Loucy (cell line): ENCODE measurements at regions not wholly inside any gene's neighbourhood (a gene's known extent, or its start where the extent isn't known, plus 50 kb on each side); places are given as distances from the start of the nearest gene placed in this dataset.
A peak's percentile ranks its signal among the peaks of the same experiment; 100 is the strongest.

ENCODE experiments used
- H2AFZ ChIP-seq: fragments of 200-600 bp; sonication (generic); 2 replicates; pipeline ENCODE4 v1.6.0; 2016; ENCODE audit warnings: antibody characterized with exemption, mild to moderate bottlenecking, low read length, moderate library complexity
- H3F3A ChIP-seq: fragments of 200-600 bp; 2 replicates; pipeline ENCODE4 v1.6.0; 2016; ENCODE audit warnings: antibody characterized with exemption, low read depth, mild to moderate bottlenecking
- H3K27me3 ChIP-seq: fragments of 200-600 bp; sonication (generic); 2 replicates; pipeline ENCODE4 v1.6.1; 2014; ENCODE audit warnings: low read length, mild to moderate bottlenecking; ENCODE audit not compliant: insufficient read depth, poor library complexity, severe bottlenecking
- H3K36me3 ChIP-seq: fragments of 200-600 bp; sonication (generic); 2 replicates; pipeline ENCODE4 v1.6.1; 2016; ENCODE audit warnings: low read length; ENCODE audit not compliant: insufficient read depth
- H3K4me1 ChIP-seq: fragments of 200-600 bp; sonication (generic); 2 replicates; pipeline ENCODE4 v1.5.1; 2014; ENCODE audit warnings: low read length, mild to moderate bottlenecking; ENCODE audit not compliant: insufficient read depth, poor library complexity, severe bottlenecking
- H3K4me2 ChIP-seq: fragments of 200-600 bp; sonication (generic); 2 replicates; pipeline ENCODE4 v1.6.0; 2014; ENCODE audit warnings: antibody characterized with exemption, low read length, low read depth, mild to moderate bottlenecking; ENCODE audit not compliant: poor library complexity, severe bottlenecking
- H3K4me3 ChIP-seq: fragments of 200-600 bp; sonication (generic); 2 replicates; pipeline ENCODE4 v1.5.1; 2014; ENCODE audit warnings: low read length, mild to moderate bottlenecking, mixed read lengths; ENCODE audit not compliant: poor library complexity, severe bottlenecking
- H3K79me2 ChIP-seq: fragments of 200-600 bp; sonication (generic); 2 replicates; pipeline ENCODE4 v1.6.1; 2014; ENCODE audit warnings: low read length; ENCODE audit not compliant: insufficient read depth
- H3K9ac ChIP-seq: fragments of 200-600 bp; sonication (generic); 2 replicates; pipeline ENCODE4 v1.6.0; 2014; ENCODE audit warnings: mild to moderate bottlenecking, low read depth, low read length, moderate library complexity; ENCODE audit not compliant: poor library complexity, severe bottlenecking
- H3K9me2 ChIP-seq: fragments of 200-600 bp; sonication (generic); replicated peaks from 2 replicates; pipeline ENCODE4 v1.6.1; 2016; ENCODE audit warnings: low read depth, low read length, mixed read lengths
- H3K9me3 ChIP-seq: fragments of 200-600 bp; sonication (generic); 2 replicates; pipeline ENCODE4 v1.6.1; 2014; ENCODE audit warnings: mild to moderate bottlenecking, antibody characterized with exemption, low read length, low read depth; ENCODE audit not compliant: insufficient read depth
- H4K20me1 ChIP-seq: fragments of 200-600 bp; sonication (generic); 2 replicates; pipeline ENCODE4 v1.6.0; 2014; ENCODE audit warnings: antibody characterized with exemption, low read length, mild to moderate bottlenecking; ENCODE audit not compliant: insufficient read depth, poor library complexity, severe bottlenecking
- EZH2phosphoT487 ChIP-seq: fragments of 200-600 bp; IDR thresholded peaks from 2 replicates; pipeline ENCODE4 v1.6.1; 2018; ENCODE audit warnings: antibody characterized with exemption, mild to moderate bottlenecking, moderate library complexity, borderline replicate concordance
- TF ChIP-seq, protein P1 (sequence below): fragments of 200-600 bp; sonication (generic); conservative IDR thresholded peaks from 2 replicates; pipeline ENCODE4 v1.5.1; 2014; ENCODE audit warnings: mild to moderate bottlenecking, antibody characterized with exemption, low read length

DNA sequence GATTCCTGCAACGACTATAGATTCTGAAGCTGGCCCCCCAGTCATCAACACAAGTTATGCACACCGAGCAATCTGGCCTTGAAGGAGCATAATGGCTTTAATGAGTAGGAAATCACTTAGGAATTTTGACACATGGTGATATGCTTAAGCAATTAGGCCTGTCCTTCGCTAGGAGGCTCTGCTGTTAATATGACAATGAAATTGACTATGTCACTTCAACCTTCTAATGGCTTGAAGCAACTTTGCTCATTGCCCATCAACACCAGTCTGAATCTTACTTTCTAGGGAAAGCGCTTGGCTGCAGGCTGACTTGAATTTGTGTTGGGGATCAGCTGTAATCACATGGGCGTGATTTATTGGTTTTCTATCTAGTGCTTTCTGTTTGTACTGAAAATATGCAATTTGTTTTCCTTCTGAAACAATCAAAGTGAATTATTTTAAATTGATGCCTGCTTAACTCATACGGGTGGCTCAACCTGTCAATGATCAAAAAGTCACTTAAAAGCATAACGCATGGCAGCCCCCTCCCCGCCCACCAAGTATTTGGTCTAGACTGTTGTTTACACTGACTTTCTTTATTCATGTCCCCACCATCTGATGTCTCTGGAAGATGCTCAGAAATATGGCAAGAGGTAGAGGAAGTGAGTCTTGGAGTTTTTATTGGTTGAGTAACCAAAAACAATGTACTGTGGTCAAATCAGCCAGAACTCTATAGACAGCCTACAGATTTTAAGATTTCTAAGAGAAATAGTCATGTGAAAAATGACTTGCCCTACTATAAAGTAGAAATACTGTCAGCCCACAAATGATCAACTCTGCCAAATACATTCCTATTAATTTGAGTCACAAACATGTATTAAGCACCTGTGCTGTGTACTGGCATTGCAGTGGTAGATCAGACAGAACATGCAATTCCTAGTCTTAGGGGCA is 344.9 kb downstream of the RBM43 start:
- H3K27me3 ChIP-seq = no peaks in the 10 kb centered on the region
- no peak overlapping the region for H2AFZ ChIP-seq
- no peaks in the 10 kb centered on the region for H3K9me3 ChIP-seq
- H3K4me3 ChIP-seq = no peak overlapping the region
- no peaks in the 10 kb centered on the region for H3K9me2 ChIP-seq
- TF ChIP-seq EZH2phosphoT487 = no peak
- TF ChIP-seq, protein P1, sequence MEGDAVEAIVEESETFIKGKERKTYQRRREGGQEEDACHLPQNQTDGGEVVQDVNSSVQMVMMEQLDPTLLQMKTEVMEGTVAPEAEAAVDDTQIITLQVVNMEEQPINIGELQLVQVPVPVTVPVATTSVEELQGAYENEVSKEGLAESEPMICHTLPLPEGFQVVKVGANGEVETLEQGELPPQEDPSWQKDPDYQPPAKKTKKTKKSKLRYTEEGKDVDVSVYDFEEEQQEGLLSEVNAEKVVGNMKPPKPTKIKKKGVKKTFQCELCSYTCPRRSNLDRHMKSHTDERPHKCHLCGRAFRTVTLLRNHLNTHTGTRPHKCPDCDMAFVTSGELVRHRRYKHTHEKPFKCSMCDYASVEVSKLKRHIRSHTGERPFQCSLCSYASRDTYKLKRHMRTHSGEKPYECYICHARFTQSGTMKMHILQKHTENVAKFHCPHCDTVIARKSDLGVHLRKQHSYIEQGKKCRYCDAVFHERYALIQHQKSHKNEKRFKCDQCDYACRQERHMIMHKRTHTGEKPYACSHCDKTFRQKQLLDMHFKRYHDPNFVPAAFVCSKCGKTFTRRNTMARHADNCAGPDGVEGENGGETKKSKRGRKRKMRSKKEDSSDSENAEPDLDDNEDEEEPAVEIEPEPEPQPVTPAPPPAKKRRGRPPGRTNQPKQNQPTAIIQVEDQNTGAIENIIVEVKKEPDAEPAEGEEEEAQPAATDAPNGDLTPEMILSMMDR = no peak
- no peaks in the 10 kb centered on the region for H3K4me1 ChIP-seq
- H3K9ac ChIP-seq = no peak overlapping the region
- H3K4me2 ChIP-seq = no peak overlapping the region
- no peaks in the 10 kb centered on the region for H3F3A ChIP-seq
- H3K36me3 ChIP-seq = no peaks in the 10 kb centered on the region
- H4K20me1 ChIP-seq = no peaks in the 10 kb centered on the region
- no peaks in the 10 kb centered on the region for H3K79me2 ChIP-seq

DNA sequence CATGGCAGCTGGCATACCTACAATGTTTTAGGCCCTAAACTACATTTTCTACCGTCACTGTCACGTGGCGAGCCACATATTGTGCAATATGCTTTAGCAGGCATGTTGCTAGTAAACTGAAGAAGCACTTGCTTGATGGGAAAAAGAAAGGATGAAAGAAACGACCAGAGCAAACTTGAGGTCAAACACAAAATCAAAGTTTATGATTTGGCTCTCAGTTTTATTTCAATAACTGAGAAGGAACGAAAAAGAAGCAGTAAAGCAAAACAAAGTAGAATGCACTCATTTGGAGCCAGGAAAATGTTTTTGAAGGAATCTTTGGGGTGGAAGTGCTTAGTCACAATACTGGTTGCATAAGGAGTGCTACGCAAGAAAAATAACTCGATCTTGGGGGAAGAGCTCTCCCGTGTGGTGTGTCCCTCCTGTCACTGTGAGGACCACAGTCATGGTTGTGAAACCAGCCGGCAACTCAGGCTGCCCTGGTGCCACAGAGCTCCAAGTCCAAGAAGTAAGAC is 349.8 kb downstream of the RBM43 start:
- no peak for TF ChIP-seq EZH2phosphoT487
- TF ChIP-seq, protein P1 = no peak
- Histone ChIP-seq H3K79me2 (no peaks in the 10 kb centered on the region), H3K9ac (no peak overlapping the region), H3K27me3 (no peaks in the 10 kb centered on the region), H3K4me2 (no peak overlapping the region), H3K4me1 (no peaks in the 10 kb centered on the region), H4K20me1 (no peaks in the 10 kb centered on the region), H3K4me3 (no peak overlapping the region), H3K9me2 (no peaks in the 10 kb centered on the region), H2AFZ (no peak overlapping the region), H3K9me3 (peaks cover 7% of the 10 kb centered on the region; the same call in 1 of the 2 replicates), H3K36me3 (no peaks in the 10 kb centered on the region), H3F3A (no peaks in the 10 kb centered on the region)

DNA sequence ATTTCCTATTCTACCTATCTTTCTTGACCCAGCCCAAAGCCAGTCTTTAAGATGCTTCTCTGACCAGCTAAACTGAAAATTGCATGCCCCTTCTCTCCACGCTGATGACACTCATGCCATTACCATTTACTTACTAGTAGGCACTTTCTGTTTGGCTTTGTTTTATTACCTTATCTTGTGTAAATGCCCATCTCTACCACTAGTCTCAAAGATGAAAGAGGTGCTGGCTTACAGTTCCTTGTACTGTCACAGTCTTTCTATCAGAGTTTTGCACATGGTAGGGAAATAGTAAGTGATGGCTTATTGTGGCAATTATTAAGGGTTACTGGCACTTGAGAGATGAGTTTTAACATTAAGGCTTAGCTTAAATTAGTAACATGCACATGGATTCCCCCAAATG is 352.1 kb downstream of the RBM43 start:
- Histone ChIP-seq H3K4me2 (no peak overlapping the region), H3K9me2 (no peaks in the 10 kb centered on the region), H3K27me3 (no peaks in the 10 kb centered on the region), H3K79me2 (no peaks in the 10 kb centered on the region), H3K9ac (no peak overlapping the region), H3K36me3 (no peaks in the 10 kb centered on the region), H3K9me3 (peaks cover 7% of the 10 kb centered on the region; the same call in 1 of the 2 replicates), H3K4me1 (no peaks in the 10 kb centered on the region), H2AFZ (0 out of 2 replicates have a peak overlapping the region, but pooled peaks have one; percentile 5), H3F3A (no peaks in the 10 kb centered on the region), H3K4me3 (no peak overlapping the region), H4K20me1 (no peaks in the 10 kb centered on the region)
- no peak for TF ChIP-seq EZH2phosphoT487
- TF ChIP-seq, protein P1 = peak; percentile 57
